Activated naive CD4-positive, alpha-beta T cell treated with anti-CD3 and anti-CD28 coated beads, Interleukin-2, amount 10 ng/mL, durations not matched to agents 7 days and 5 days (primary cell): ENCODE measurements at regions not wholly inside any gene's neighbourhood (a gene's known extent, or its start where the extent isn't known, plus 50 kb on each side); places are given as distances from the start of the nearest gene placed in this dataset.
"Not testable (repeated sequence)": the region's sequence is repeated elsewhere in the genome, so short reads cannot be mapped to it uniquely, and the experiment has no call there.

Source experiments
- CTCF ChIA-PET: fragments of 350-600 bp; sonication (Branson Sonifier 250); formaldehyde crosslinking; loops from one replicate; lab custom pipeline; 2021; ENCODE audit warnings: antibody characterized with exemption; lab: Charles Lee
- DNase-seq: peaks from one replicate; pipeline ENCODE4 v3.0.0-alpha.2; 2020
- H3K27ac Mint-ChIP-seq: one replicate; pipeline ENCODE4 v1.8.0; 2021; ENCODE audit warnings: mild to moderate bottlenecking, moderate library complexity, mixed read lengths
- H3K27me3 Mint-ChIP-seq: one replicate; pipeline ENCODE4 v1.8.0; 2021; ENCODE audit warnings: mild to moderate bottlenecking, mixed read lengths
- H3K36me3 Mint-ChIP-seq: one replicate; pipeline ENCODE4 v1.8.0; 2021; ENCODE audit warnings: mixed read lengths
- H3K4me1 Mint-ChIP-seq: one replicate; pipeline ENCODE4 v1.8.0; 2021; ENCODE audit warnings: mixed read lengths
- H3K4me3 Mint-ChIP-seq: one replicate; pipeline ENCODE4 v1.8.0; 2021; ENCODE audit warnings: mild to moderate bottlenecking, moderate library complexity, mixed read lengths
- H3K9me3 Mint-ChIP-seq: one replicate; pipeline ENCODE4 v1.8.0; 2021; ENCODE audit warnings: mixed read lengths

- no peak overlapping the region for H3K4me3 Mint-ChIP-seq
- CTCF ChIA-PET = no interaction called here
- H3K27me3 Mint-ChIP-seq = peaks cover 32% of the 10 kb centered on the region
- no peak for DNase-seq
- H3K9me3 Mint-ChIP-seq = no peaks in the 10 kb centered on the region
- H3K27ac Mint-ChIP-seq = no peak overlapping the region
- H3K4me1 Mint-ChIP-seq = no peaks in the 10 kb centered on the region
- H3K36me3 Mint-ChIP-seq = no peaks in the 10 kb centered on the region
These were observed 126.9 kb downstream of the MATN1 start for GRCh38 chr1:30596470-30596869.

GRCh38 chr1:30589083-30589482 is 134.3 kb downstream of the MATN1 start:
- H3K36me3 Mint-ChIP-seq = no peaks in the 10 kb centered on the region
- H3K9me3 Mint-ChIP-seq = peaks cover 1% of the 10 kb centered on the region
- H3K4me1 Mint-ChIP-seq = no peaks in the 10 kb centered on the region
- H3K27ac Mint-ChIP-seq = no peak overlapping the region
- no peak overlapping the region for H3K4me3 Mint-ChIP-seq
- peaks cover 30% of the 10 kb centered on the region for H3K27me3 Mint-ChIP-seq
- CTCF ChIA-PET = no interaction called here
- no peak for DNase-seq

DNA sequence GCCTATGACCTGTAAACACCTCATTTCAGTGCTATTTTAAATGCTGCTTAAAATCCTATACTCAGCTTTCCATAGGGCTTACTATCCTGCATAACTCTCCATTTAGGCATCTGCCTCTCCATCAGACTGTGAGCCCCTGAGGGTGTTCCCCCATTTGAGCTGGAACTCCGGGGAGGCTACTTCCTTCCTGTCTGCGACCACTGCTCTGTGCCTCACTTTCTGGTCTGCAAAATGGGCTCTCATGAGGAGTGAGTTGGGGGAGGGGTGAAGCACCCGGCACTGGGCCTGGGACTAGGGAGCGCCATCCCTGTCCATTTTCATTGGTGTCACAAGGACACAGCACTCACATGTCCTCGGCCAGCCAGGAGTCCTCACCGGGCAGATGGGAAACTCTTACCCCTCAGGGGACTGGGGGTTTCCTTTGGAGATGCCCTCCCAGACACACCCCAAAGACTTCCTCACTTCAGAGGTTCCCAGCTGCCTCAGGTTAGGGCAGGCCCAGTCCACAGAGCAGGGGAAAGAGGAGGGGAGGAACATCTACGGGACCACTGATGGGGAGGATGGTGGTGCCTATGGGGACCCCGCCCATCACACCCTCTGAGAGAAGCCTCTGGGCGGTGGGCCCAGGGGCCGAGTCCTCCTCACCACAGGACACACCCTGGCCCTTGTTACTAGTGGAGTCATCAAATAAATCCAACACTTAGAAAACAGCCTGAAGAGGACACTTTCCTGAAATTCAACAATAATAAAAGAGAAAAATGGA is 134.9 kb downstream of the MATN1 start:
- peaks cover 26% of the 10 kb centered on the region for H3K27me3 Mint-ChIP-seq

GRCh38 chr1:30586671-30587070 is 136.7 kb downstream of the MATN1 start:
- Mint-ChIP-seq H3K4me1 (no peaks in the 10 kb centered on the region), H3K36me3 (no peaks in the 10 kb centered on the region), H3K27me3 (peaks cover 26% of the 10 kb centered on the region), H3K4me3 (no peak overlapping the region), H3K9me3 (peaks cover 12% of the 10 kb centered on the region), H3K27ac (no peak overlapping the region)
- no peak for DNase-seq
- CTCF ChIA-PET = no interaction called here

More for the DNA sequence above, 134.9 kb downstream of the MATN1 start:
- Mint-ChIP-seq H3K9me3 (peaks cover 5% of the 10 kb centered on the region), H3K36me3 (no peaks in the 10 kb centered on the region), H3K4me1 (no peaks in the 10 kb centered on the region), H3K27ac (no peak overlapping the region), H3K4me3 (no peak overlapping the region)
- CTCF ChIA-PET = no interaction called here
- DNase-seq = no peak

GRCh38 chr1:30579580-30579979 is 143.8 kb downstream of the MATN1 start:
- no peaks in the 10 kb centered on the region for H3K4me1 Mint-ChIP-seq
- no peaks in the 10 kb centered on the region for H3K27me3 Mint-ChIP-seq
- no peak overlapping the region for H3K27ac Mint-ChIP-seq
- H3K4me3 Mint-ChIP-seq = no peak overlapping the region
- no peak for DNase-seq
- no peaks in the 10 kb centered on the region for H3K36me3 Mint-ChIP-seq
- peaks cover 12% of the 10 kb centered on the region for H3K9me3 Mint-ChIP-seq
- CTCF ChIA-PET = no interaction called here

- no peak overlapping the region for H3K27ac Mint-ChIP-seq
- no peak for DNase-seq
- CTCF ChIA-PET = no interaction called here
These were observed 148.3 kb downstream of the MATN1 start for GRCh38 chr1:30575066-30575465.

DNA sequence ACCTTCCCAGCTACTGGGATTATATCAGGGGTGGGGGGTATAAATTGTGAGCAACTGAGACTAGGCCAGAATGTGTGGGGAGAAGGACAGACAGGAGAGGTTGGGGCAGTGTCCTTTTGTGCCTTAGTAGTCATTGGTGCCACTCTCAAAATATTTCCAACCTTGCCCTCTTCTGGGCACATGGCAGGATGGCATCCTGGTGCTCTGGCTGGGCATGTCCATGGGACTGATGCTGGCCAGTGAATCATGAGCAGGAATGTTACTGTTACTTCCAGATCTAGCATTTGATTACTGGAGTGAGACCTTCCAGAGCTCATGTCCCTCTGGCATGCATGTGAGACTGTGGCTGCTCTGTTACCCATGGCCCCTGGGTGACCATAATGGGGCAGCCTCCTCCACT is 151.2 kb downstream of the MATN1 start:
- Mint-ChIP-seq H3K27ac (no peak overlapping the region), H3K27me3 (peaks cover 11% of the 10 kb centered on the region), H3K4me3 (no peak overlapping the region), H3K9me3 (no peaks in the 10 kb centered on the region), H3K4me1 (no peaks in the 10 kb centered on the region), H3K36me3 (no peaks in the 10 kb centered on the region)
- CTCF ChIA-PET = no interaction called here
- no peak for DNase-seq

More at GRCh38 chr1:30575066-30575465, 148.3 kb downstream of the MATN1 start:
- H3K36me3 Mint-ChIP-seq = no peaks in the 10 kb centered on the region
- H3K4me1 Mint-ChIP-seq = no peaks in the 10 kb centered on the region
- peaks cover 5% of the 10 kb centered on the region for H3K27me3 Mint-ChIP-seq
- H3K9me3 Mint-ChIP-seq = no peaks in the 10 kb centered on the region
- no peak overlapping the region for H3K4me3 Mint-ChIP-seq

DNA sequence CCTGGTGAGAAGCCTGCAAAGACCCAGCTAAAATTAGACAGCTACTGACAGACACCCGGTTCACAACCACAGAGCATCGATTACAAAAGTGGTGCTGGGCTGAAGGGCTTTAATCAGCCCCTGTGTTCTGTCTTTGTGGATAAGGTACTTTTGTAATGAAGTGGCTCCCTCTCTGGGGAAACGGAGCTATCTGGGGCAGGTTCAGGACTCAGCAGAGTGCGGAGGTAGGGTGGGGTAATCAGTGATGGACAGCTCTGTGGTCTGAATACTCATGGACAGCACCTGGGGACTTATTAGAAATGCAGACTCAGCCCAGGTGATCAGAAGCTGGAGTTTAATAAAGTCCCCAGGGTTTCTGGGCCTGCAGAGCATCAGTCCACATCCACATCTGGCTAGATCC is 152.0 kb downstream of the MATN1 start:
- H3K27me3 Mint-ChIP-seq = peaks cover 11% of the 10 kb centered on the region
- no peak for DNase-seq
- no peak overlapping the region for H3K27ac Mint-ChIP-seq
- H3K4me1 Mint-ChIP-seq = no peaks in the 10 kb centered on the region
- CTCF ChIA-PET = no interaction called here
- H3K4me3 Mint-ChIP-seq = no peak overlapping the region
- no peaks in the 10 kb centered on the region for H3K36me3 Mint-ChIP-seq
- no peaks in the 10 kb centered on the region for H3K9me3 Mint-ChIP-seq

DNA sequence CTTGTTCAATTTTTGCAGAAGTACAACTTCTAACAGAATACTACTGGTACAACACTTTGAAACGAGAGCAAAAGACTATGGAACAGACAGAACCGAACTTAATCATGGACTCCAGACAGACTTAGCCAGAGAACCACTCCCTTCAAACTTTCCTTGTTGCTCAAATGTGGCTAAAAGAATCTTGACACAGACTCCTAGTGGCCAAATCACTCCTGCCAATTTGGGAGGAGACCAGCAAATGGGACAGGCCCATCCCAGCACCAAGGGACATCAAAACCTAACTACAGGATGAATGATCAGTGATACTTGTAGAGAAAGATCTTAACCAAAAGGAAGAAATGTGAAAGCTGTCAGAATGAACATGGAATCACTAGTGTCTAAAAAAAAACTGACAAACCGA is 154.0 kb downstream of the MATN1 start:
- H3K27me3 Mint-ChIP-seq = peaks cover 11% of the 10 kb centered on the region
- CTCF ChIA-PET = no interaction called here

GRCh38 chr1:30562559-30562958 is 160.8 kb downstream of the MATN1 start:
- Mint-ChIP-seq H3K36me3 (peaks cover 2% of the 10 kb centered on the region), H3K27me3 (peaks cover 4% of the 10 kb centered on the region), H3K4me3 (no peak overlapping the region), H3K4me1 (no peaks in the 10 kb centered on the region), H3K9me3 (peaks cover 6% of the 10 kb centered on the region), H3K27ac (no peak overlapping the region)
- DNase-seq = no peak
- CTCF ChIA-PET = no interaction called here

More for the DNA sequence above, 154.0 kb downstream of the MATN1 start:
- Mint-ChIP-seq H3K4me1 (no peaks in the 10 kb centered on the region), H3K27ac (no peak overlapping the region), H3K9me3 (no peaks in the 10 kb centered on the region), H3K36me3 (no peaks in the 10 kb centered on the region), H3K4me3 (no peak overlapping the region)
- DNase-seq = no peak

DNA sequence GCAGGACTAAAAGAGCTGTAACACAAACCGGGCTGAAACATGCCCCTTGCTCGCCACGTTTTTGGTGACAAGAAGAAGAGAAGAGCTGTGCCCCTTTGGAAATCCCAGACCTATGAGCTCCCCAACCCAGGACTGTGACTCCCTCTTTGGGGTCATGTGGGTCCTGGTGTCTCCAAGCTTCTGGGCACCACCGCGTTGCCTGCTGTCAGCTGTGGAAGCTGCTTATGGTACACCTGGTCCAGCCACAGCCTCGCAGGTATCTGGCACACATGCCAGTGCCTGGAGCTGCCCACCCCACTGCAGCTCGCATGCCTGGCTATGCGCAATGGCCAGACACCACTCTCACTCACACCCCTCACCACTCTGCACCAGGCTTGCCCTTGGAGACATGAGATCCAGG is 171.8 kb downstream of the MATN1 start:
- Mint-ChIP-seq H3K9me3 (no peaks in the 10 kb centered on the region), H3K27ac (no peak overlapping the region), H3K27me3 (peaks cover 17% of the 10 kb centered on the region), H3K4me1 (no peaks in the 10 kb centered on the region), H3K4me3 (no peak overlapping the region), H3K36me3 (no peaks in the 10 kb centered on the region)
- CTCF ChIA-PET = no interaction called here
- no peak for DNase-seq

- no peak overlapping the region for H3K4me3 Mint-ChIP-seq
- no peaks in the 10 kb centered on the region for H3K4me1 Mint-ChIP-seq
- H3K27ac Mint-ChIP-seq = no peak overlapping the region
- CTCF ChIA-PET = no interaction called here
- H3K9me3 Mint-ChIP-seq = no peaks in the 10 kb centered on the region
- no peaks in the 10 kb centered on the region for H3K36me3 Mint-ChIP-seq
- no peak for DNase-seq
- peaks cover 24% of the 10 kb centered on the region for H3K27me3 Mint-ChIP-seq
These were observed 172.8 kb downstream of the MATN1 start for GRCh38 chr1:30550365-30551220.

- H3K27me3 Mint-ChIP-seq = peaks cover 22% of the 10 kb centered on the region
- H3K36me3 Mint-ChIP-seq = not testable (repeated sequence)
These were observed 173.5 kb downstream of the MATN1 start for GRCh38 chr1:30549872-30550271.

DNA sequence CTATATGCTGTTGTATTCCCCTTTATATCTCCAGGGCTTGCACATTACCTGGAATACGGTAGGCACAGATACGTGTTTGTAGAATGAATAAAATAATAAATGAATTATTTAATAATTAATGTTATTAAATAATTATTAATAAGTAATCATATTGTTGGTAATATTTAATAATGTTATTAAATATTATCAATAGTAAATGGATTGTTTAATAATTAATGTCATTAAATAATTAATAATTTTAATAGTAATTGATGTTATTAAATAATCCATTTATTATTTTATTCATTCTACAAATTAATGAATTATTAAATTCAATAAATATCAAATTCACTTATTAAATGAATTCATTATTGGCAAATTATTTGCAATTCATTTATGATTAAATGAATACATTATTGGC is 175.1 kb downstream of the MATN1 start:
- H3K9me3 Mint-ChIP-seq = no peaks in the 10 kb centered on the region
- CTCF ChIA-PET = no interaction called here
- no peaks in the 10 kb centered on the region for H3K4me1 Mint-ChIP-seq
- no peak overlapping the region for H3K4me3 Mint-ChIP-seq
- H3K27me3 Mint-ChIP-seq = peaks cover 20% of the 10 kb centered on the region
- no peak for DNase-seq
- no peaks in the 10 kb centered on the region for H3K36me3 Mint-ChIP-seq
- H3K27ac Mint-ChIP-seq = no peak overlapping the region

More at GRCh38 chr1:30549872-30550271, 173.5 kb downstream of the MATN1 start:
- CTCF ChIA-PET, DNase-seq, H3K27ac Mint-ChIP-seq, H3K4me1 Mint-ChIP-seq, H3K9me3 Mint-ChIP-seq, H3K4me3 Mint-ChIP-seq: not testable (repeated sequence)

- H3K27me3 Mint-ChIP-seq = peaks cover 20% of the 10 kb centered on the region
- H3K36me3 Mint-ChIP-seq, CTCF ChIA-PET, H3K4me3 Mint-ChIP-seq, H3K9me3 Mint-ChIP-seq, DNase-seq, H3K27ac Mint-ChIP-seq, H3K4me1 Mint-ChIP-seq: not testable (repeated sequence)
These were observed 176.1 kb downstream of the MATN1 start for GRCh38 chr1:30547326-30547725.
